Activated CD4-positive, alpha-beta T cell treated with anti-CD3 and anti-CD28 coated beads for 36 hours (primary cell): ENCODE measurements at regions not wholly inside any gene's neighbourhood (a gene's known extent, or its start where the extent isn't known, plus 50 kb on each side); places are given as distances from the start of the nearest gene placed in this dataset.
A peak's percentile ranks its signal among the peaks of the same experiment; 100 is the strongest.

Experiments used
- ATAC-seq: fragments of 200-7000 bp; cut with Tn5 transposase; one replicate; pipeline ENCODE4 v1.10.0; 2021; ENCODE audit warnings: mild to moderate bottlenecking, moderate library complexity
- CTCF ChIA-PET: fragments of 350-600 bp; sonication (Branson Sonifier 250); formaldehyde crosslinking; loops from one replicate; lab custom pipeline; 2021; ENCODE audit warnings: antibody characterized with exemption; lab: Charles Lee
- POLR2A ChIA-PET: fragments of 350-600 bp; sonication (Branson Sonifier 250); formaldehyde crosslinking; loops from one replicate; lab custom pipeline; 2021; ENCODE audit warnings: antibody characterized with exemption, inconsistent platforms; lab: Charles Lee
- DNase-seq: peaks from one replicate; pipeline ENCODE4 v3.0.0-alpha.2; 2020
- H3K27ac Mint-ChIP-seq: one replicate; pipeline ENCODE4 v1.8.0; 2021; ENCODE audit warnings: mixed read lengths
- H3K27me3 Mint-ChIP-seq: one replicate; pipeline ENCODE4 v1.8.0; 2021; ENCODE audit warnings: mixed read lengths
- H3K36me3 Mint-ChIP-seq: one replicate; pipeline ENCODE4 v1.8.0; 2021; ENCODE audit warnings: low read depth, mixed read lengths
- H3K4me1 Mint-ChIP-seq: one replicate; pipeline ENCODE4 v1.8.0; 2021; ENCODE audit warnings: mixed read lengths
- H3K4me3 Mint-ChIP-seq: one replicate; pipeline ENCODE4 v1.8.0; 2021; ENCODE audit warnings: mild to moderate bottlenecking, moderate library complexity, mixed read lengths
- H3K9me3 Mint-ChIP-seq: one replicate; pipeline ENCODE4 v1.8.0; 2021; ENCODE audit warnings: low read depth, mixed read lengths
- intact Hi-C, 2 experiments: fragments of 100-400 bp; cut with DNase I in 1 of 2; cut with micrococcal nuclease in 1 of 2; formaldehyde crosslinking; loops; one replicate each; pipeline versions ENCODE4 v1.14.2 to v1.15.1; 2022 to 2024; cut with DNase I, micrococcal nuclease

GRCh38 chr11:92324890-92325289, 100.3 kb downstream of the FAT3 start:
- Mint-ChIP-seq H3K9me3 (peaks cover 1% of the 10 kb centered on the region), H3K27me3 (no peaks in the 10 kb centered on the region), H3K4me3 (no peak overlapping the region), H3K27ac (no peak overlapping the region), H3K4me1 (no peaks in the 10 kb centered on the region), H3K36me3 (no peaks in the 10 kb centered on the region)
- ATAC-seq (no peak), DNase-seq (no peak)
- intact Hi-C loops = loop anchor here in 1 of 2 experiments (10.0 kb wide), 1 partner anchor 1030 kb away; no protein-coding TSS in a partner anchor
- POLR2A ChIA-PET = no interaction called here
- CTCF ChIA-PET = no interaction called here

- Mint-ChIP-seq H3K4me3 (no peak overlapping the region), H3K4me1 (no peaks in the 10 kb centered on the region), H3K27ac (no peak overlapping the region), H3K27me3 (no peaks in the 10 kb centered on the region), H3K9me3 (peaks cover 1% of the 10 kb centered on the region), H3K36me3 (no peaks in the 10 kb centered on the region)
- ATAC-seq (no peak), DNase-seq (no peak)
- intact Hi-C loops = loop anchor here in 1 of 2 experiments (10.0 kb wide), 1 partner anchor 1029 kb away; no protein-coding TSS in a partner anchor
- CTCF ChIA-PET = no interaction called here
- POLR2A ChIA-PET = no interaction called here
These were observed 100.8 kb downstream of the FAT3 start for GRCh38 chr11:92325416-92325815.

GRCh38 chr11:92329137-92329536, 104.5 kb downstream of the FAT3 start:
- ChIA-PET CTCF (no interaction called here), POLR2A (no interaction called here)
- no peaks in the 10 kb centered on the region for H3K36me3 Mint-ChIP-seq
- ATAC-seq (no peak), DNase-seq (no peak)
- H3K4me3 Mint-ChIP-seq = no peak overlapping the region
- H3K4me1 Mint-ChIP-seq = no peaks in the 10 kb centered on the region
- H3K27ac Mint-ChIP-seq = no peak overlapping the region
- H3K27me3 Mint-ChIP-seq = no peaks in the 10 kb centered on the region
- H3K9me3 Mint-ChIP-seq = no peaks in the 10 kb centered on the region
- intact Hi-C loops = loop anchor here in 1 of 2 experiments (10.0 kb wide), 1 partner anchor 1026 kb away; no protein-coding TSS in a partner anchor

- POLR2A ChIA-PET = interaction anchor here (0.7 kb wide), 1 partner anchor 12 kb away, joined by 3 read pairs; no protein-coding TSS in a partner anchor
- H3K4me1 Mint-ChIP-seq = no peaks in the 10 kb centered on the region
- CTCF ChIA-PET = interaction anchor here (1.0 kb wide), 1 partner anchor 11 kb away, joined by 3 read pairs; no protein-coding TSS in a partner anchor
These were observed 105.0 kb downstream of the FAT3 start for GRCh38 chr11:92329646-92330045.

GRCh38 chr11:92330114-92330513, 105.5 kb downstream of the FAT3 start:
- DNase-seq (no peak), ATAC-seq (no peak)
- POLR2A ChIA-PET = interaction anchor here (0.7 kb wide), 1 partner anchor 12 kb away, joined by 3 read pairs; no protein-coding TSS in a partner anchor
- Mint-ChIP-seq H3K4me1 (no peaks in the 10 kb centered on the region), H3K27ac (no peak overlapping the region), H3K36me3 (no peaks in the 10 kb centered on the region), H3K9me3 (no peaks in the 10 kb centered on the region), H3K4me3 (no peak overlapping the region), H3K27me3 (no peaks in the 10 kb centered on the region)
- CTCF ChIA-PET = interaction anchor here (1.0 kb wide), 1 partner anchor 11 kb away, joined by 3 read pairs; no protein-coding TSS in a partner anchor
- intact Hi-C loops = no loop called here

More at GRCh38 chr11:92329646-92330045, 105.0 kb downstream of the FAT3 start:
- ATAC-seq = no peak
- H3K36me3 Mint-ChIP-seq = no peaks in the 10 kb centered on the region
- intact Hi-C loops = loop anchor here in 1 of 2 experiments (10.0 kb wide), 1 partner anchor 1025 kb away; no protein-coding TSS in a partner anchor
- H3K4me3 Mint-ChIP-seq = no peak overlapping the region
- no peak for DNase-seq
- H3K27me3 Mint-ChIP-seq = no peaks in the 10 kb centered on the region
- no peak overlapping the region for H3K27ac Mint-ChIP-seq
- H3K9me3 Mint-ChIP-seq = no peaks in the 10 kb centered on the region

- DNase-seq (no peak), ATAC-seq (no peak)
- no peak overlapping the region for H3K27ac Mint-ChIP-seq
- H3K4me3 Mint-ChIP-seq = no peak overlapping the region
- intact Hi-C loops = no loop called here
- POLR2A ChIA-PET = no interaction called here
- no peaks in the 10 kb centered on the region for H3K36me3 Mint-ChIP-seq
- H3K27me3 Mint-ChIP-seq = no peaks in the 10 kb centered on the region
- no peaks in the 10 kb centered on the region for H3K9me3 Mint-ChIP-seq
- CTCF ChIA-PET = no interaction called here
- H3K4me1 Mint-ChIP-seq = no peaks in the 10 kb centered on the region
These were observed 108.4 kb downstream of the FAT3 start for GRCh38 chr11:92332986-92333385.

- H3K36me3 Mint-ChIP-seq = no peaks in the 10 kb centered on the region
- intact Hi-C loops = no loop called here
- H3K27me3 Mint-ChIP-seq = no peaks in the 10 kb centered on the region
- no peaks in the 10 kb centered on the region for H3K4me1 Mint-ChIP-seq
- no peak overlapping the region for H3K27ac Mint-ChIP-seq
- ChIA-PET CTCF (interaction anchor here (1.2 kb wide), 1 partner anchor 11 kb away, joined by 3 read pairs; no protein-coding TSS in a partner anchor), POLR2A (no interaction called here)
- DNase-seq (peak; percentile 23), ATAC-seq (no peak)
- peaks cover 2% of the 10 kb centered on the region for H3K9me3 Mint-ChIP-seq
- H3K4me3 Mint-ChIP-seq = no peak overlapping the region
These were observed 116.2 kb downstream of the FAT3 start for GRCh38 chr11:92340839-92341238.

GRCh38 chr11:92342034-92342720, 117.6 kb downstream of the FAT3 start:
- Mint-ChIP-seq H3K4me3 (no peak overlapping the region), H3K27ac (no peak overlapping the region), H3K27me3 (no peaks in the 10 kb centered on the region), H3K36me3 (no peaks in the 10 kb centered on the region), H3K9me3 (peaks cover 2% of the 10 kb centered on the region), H3K4me1 (no peaks in the 10 kb centered on the region)
- DNase-seq (no peak), ATAC-seq (no peak)
- intact Hi-C loops = no loop called here
- CTCF ChIA-PET = no interaction called here
- POLR2A ChIA-PET = no interaction called here

- Mint-ChIP-seq H3K36me3 (no peaks in the 10 kb centered on the region), H3K4me3 (no peak overlapping the region), H3K27ac (no peak overlapping the region), H3K27me3 (no peaks in the 10 kb centered on the region), H3K4me1 (no peaks in the 10 kb centered on the region), H3K9me3 (peaks cover 2% of the 10 kb centered on the region)
- POLR2A ChIA-PET = no interaction called here
- CTCF ChIA-PET = no interaction called here
- intact Hi-C loops = no loop called here
- DNase-seq = no peak
- ATAC-seq = no peak
These were observed 118.3 kb downstream of the FAT3 start for GRCh38 chr11:92342886-92343285.

- ATAC-seq (no peak), DNase-seq (no peak)
- POLR2A ChIA-PET = no interaction called here
- Mint-ChIP-seq H3K27ac (no peak overlapping the region), H3K4me1 (no peaks in the 10 kb centered on the region), H3K4me3 (no peak overlapping the region), H3K36me3 (no peaks in the 10 kb centered on the region), H3K27me3 (no peaks in the 10 kb centered on the region), H3K9me3 (no peaks in the 10 kb centered on the region)
- intact Hi-C loops = no loop called here
- CTCF ChIA-PET = no interaction called here
These were observed 121.6 kb downstream of the FAT3 start for GRCh38 chr11:92346220-92346619.

GRCh38 chr11:92347454-92347853, 122.8 kb downstream of the FAT3 start:
- Mint-ChIP-seq H3K4me1 (no peaks in the 10 kb centered on the region), H3K36me3 (no peaks in the 10 kb centered on the region), H3K4me3 (no peak overlapping the region), H3K9me3 (no peaks in the 10 kb centered on the region), H3K27ac (no peak overlapping the region), H3K27me3 (no peaks in the 10 kb centered on the region)
- ChIA-PET POLR2A (no interaction called here), CTCF (interaction anchor here (0.6 kb wide), 1 partner anchor 888 kb away, joined by 4 read pairs; no protein-coding TSS in a partner anchor)
- intact Hi-C loops = no loop called here
- no peak for DNase-seq
- no peak for ATAC-seq
